BE2C (cell line): ENCODE measurements at regions not wholly inside any gene's neighbourhood (a gene's known extent, or its start where the extent isn't known, plus 50 kb on each side); places are given as distances from the start of the nearest gene placed in this dataset.

ENCODE experiments used
- DNase-seq: peaks from one replicate; pipeline ENCODE4 v3.0.0-alpha.2; 2020
- H3K27me3 ChIP-seq: fragments of 250-450 bp; sonication (Bioruptor Pico); 2 replicates; pipeline ENCODE4 v1.5.1; 2020; ENCODE audit warnings: mild to moderate bottlenecking
- H3K36me3 ChIP-seq: fragments of 250-450 bp; sonication (Bioruptor Pico); 2 replicates; pipeline ENCODE4 v1.5.1; 2020; ENCODE audit warnings: mild to moderate bottlenecking
- H3K4me1 ChIP-seq: fragments of 250-450 bp; sonication (Bioruptor Pico); 2 replicates; pipeline ENCODE4 v1.5.1; 2020
- H3K4me3 ChIP-seq: 2 replicates; pipeline ENCODE4 v1.5.1; 2011; ENCODE audit warnings: low read depth, low read length
- H3K9me3 ChIP-seq: fragments of 250-450 bp; sonication (Bioruptor Pico); 2 replicates; pipeline ENCODE4 v1.5.1; 2020
- TF ChIP-seq, protein P1 (sequence below): IDR thresholded peaks from 2 replicates; pipeline ENCODE4 v1.5.1; 2012; ENCODE audit warnings: mild to moderate bottlenecking, low read depth, low read length

GRCh38 chr18:7456376-7456775 lies 110.7 kb upstream of the PTPRM start:
- Histone ChIP-seq H3K4me3 (no peak overlapping the region), H3K36me3 (no peaks in the 10 kb centered on the region), H3K9me3 (no peaks in the 10 kb centered on the region), H3K4me1 (no peaks in the 10 kb centered on the region), H3K27me3 (no peaks in the 10 kb centered on the region)
- TF ChIP-seq, protein P1, sequence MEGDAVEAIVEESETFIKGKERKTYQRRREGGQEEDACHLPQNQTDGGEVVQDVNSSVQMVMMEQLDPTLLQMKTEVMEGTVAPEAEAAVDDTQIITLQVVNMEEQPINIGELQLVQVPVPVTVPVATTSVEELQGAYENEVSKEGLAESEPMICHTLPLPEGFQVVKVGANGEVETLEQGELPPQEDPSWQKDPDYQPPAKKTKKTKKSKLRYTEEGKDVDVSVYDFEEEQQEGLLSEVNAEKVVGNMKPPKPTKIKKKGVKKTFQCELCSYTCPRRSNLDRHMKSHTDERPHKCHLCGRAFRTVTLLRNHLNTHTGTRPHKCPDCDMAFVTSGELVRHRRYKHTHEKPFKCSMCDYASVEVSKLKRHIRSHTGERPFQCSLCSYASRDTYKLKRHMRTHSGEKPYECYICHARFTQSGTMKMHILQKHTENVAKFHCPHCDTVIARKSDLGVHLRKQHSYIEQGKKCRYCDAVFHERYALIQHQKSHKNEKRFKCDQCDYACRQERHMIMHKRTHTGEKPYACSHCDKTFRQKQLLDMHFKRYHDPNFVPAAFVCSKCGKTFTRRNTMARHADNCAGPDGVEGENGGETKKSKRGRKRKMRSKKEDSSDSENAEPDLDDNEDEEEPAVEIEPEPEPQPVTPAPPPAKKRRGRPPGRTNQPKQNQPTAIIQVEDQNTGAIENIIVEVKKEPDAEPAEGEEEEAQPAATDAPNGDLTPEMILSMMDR = no peak
- no peak for DNase-seq

DNA sequence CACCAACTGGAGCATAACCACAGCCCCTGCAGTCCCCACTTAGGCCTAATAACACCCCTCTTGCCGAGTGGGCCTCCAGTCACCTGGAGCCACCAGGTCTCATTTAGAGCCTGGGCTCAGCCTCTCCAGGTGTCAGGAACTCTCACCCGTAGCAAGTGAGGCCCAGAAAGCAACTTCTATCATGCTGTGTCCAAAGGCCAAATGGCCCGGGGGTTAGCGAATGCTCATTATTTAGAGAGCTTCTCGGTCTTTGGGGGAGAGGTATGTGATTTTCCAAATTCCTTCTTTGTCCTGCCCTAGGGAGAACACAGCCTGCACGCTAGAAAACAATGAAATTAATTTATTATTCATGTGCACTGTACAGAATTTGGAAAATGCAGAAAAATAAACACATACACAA lies 109.9 kb upstream of the PTPRM start:
- TF ChIP-seq, protein P1 = no peak
- Histone ChIP-seq H3K4me3 (no peak overlapping the region), H3K9me3 (no peaks in the 10 kb centered on the region), H3K4me1 (no peaks in the 10 kb centered on the region), H3K36me3 (no peaks in the 10 kb centered on the region), H3K27me3 (no peaks in the 10 kb centered on the region)
- no peak for DNase-seq

- Histone ChIP-seq H3K4me1 (no peaks in the 10 kb centered on the region), H3K9me3 (no peaks in the 10 kb centered on the region), H3K27me3 (no peaks in the 10 kb centered on the region), H3K36me3 (no peaks in the 10 kb centered on the region), H3K4me3 (no peak overlapping the region)
- TF ChIP-seq, protein P1 = no peak
- no peak for DNase-seq
These were observed 108.2 kb upstream of the PTPRM start for GRCh38 chr18:7458884-7459283.

DNA sequence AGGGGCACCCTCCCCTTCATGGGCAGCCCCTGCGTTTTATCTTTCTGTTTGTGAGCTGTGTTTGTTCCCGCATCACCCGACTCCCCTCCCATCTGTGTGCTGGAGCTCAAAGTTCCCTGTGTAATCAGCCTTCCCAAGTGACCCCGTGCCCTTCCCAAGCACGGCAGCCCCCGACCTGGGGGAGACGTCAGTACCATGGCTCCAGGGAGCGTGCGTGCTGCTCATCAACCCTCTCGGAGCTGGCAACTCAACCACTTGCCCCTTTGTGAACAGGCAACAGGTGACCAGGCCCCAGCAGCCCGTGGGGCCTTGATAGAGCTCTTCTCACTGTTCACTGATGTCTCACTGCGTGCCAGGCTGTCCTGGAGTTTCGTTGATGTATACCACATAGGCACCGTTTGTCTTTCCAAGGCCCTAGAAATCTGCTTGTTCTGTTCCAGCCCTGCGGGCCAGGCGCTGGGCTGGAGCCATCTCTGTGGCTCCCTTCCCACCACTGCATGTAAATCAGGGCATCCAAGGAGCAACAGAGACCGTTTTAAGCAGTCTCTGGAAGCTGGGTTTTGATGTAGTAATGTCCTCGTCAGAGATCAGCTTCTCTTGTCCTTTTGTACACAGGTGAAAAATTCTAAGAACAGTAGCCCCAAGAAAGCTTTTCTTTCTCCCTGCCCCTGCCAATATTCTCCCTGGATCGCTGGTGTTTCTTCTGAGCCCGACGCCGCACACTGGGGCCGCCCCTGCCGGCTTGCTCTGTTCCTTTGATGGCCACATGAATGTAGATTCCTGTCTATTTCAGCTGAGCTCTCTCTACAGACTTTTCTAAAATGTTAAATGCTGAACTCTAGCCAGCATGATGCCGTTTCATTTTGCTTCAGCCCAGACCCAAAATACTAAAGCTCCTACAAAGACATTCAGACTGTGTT lies 107.0 kb upstream of the PTPRM start:
- TF ChIP-seq, protein P1 = no peak
- Histone ChIP-seq H3K9me3 (no peaks in the 10 kb centered on the region), H3K27me3 (no peaks in the 10 kb centered on the region), H3K4me3 (no peak overlapping the region), H3K4me1 (no peaks in the 10 kb centered on the region), H3K36me3 (no peaks in the 10 kb centered on the region)
- DNase-seq = no peak

DNA sequence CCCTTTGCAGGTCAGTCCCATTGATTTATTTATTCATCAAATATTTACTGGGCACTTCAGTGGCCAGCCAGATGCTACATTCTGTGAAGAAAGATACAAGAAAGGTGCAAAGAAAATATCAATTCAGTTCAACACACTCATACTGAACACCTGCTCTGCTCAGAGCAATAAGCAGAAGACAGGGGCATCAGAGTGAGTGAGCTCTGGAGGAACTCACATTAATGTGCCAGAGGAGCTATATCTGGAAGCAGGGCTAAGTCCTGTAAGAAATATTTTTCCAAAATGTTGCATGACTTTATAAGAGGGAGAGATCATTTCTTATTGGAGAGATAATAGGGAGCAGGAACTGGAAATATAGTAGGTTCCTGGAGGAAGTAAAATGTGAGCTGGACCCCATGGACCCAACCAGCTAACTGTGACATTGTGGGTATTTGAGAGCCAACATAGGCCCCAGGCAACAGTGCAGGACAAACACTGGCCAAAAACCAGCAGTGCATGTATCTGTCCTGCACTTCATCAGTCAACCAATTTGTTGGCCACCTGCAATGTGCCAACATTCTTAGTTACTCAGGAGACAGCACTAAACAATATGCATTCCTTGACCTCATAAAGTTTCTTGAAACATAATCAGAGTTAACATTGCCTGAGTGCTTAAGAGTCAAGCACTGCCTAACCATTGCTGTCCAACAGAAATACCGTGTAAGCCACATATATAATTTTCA lies 102.7 kb upstream of the PTPRM start:
- H3K27me3 ChIP-seq = no peaks in the 10 kb centered on the region
- H3K9me3 ChIP-seq = no peaks in the 10 kb centered on the region
- no peaks in the 10 kb centered on the region for H3K4me1 ChIP-seq
- no peaks in the 10 kb centered on the region for H3K36me3 ChIP-seq
- H3K4me3 ChIP-seq = no peak overlapping the region
- DNase-seq = no peak
- TF ChIP-seq, protein P1 = no peak

DNA sequence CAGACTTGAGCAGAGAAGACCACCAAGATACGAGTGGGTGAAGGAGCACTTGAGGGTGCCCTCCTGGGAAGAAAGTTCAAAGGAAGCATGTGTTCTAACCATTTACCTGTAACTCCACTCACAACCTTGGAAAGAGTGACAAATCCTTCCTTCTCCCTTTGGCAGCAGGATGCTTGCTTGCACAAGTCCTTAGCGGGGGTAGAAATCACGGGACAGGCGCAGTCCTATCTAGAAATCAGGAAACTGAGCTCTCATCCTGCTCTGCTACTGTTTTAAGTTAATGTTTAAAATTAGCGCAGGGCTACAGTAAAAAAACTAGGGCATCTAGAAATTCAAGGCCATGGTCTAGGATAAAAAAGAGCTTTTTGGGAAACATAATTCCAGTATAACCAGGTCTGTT lies 100.9 kb upstream of the PTPRM start:
- H3K4me3 ChIP-seq = no peak overlapping the region
- TF ChIP-seq, protein P1 = no peak
- H3K27me3 ChIP-seq = no peaks in the 10 kb centered on the region
- no peaks in the 10 kb centered on the region for H3K36me3 ChIP-seq
- H3K9me3 ChIP-seq = no peaks in the 10 kb centered on the region
- no peaks in the 10 kb centered on the region for H3K4me1 ChIP-seq
- DNase-seq = no peak
